HEK293T (cell line): ENCODE measurements at regions not wholly inside any gene's neighbourhood (a gene's known extent, or its start where the extent isn't known, plus 50 kb on each side); places are given as distances from the start of the nearest gene placed in this dataset.

Experiments
- CTCF ChIA-PET: fragments of 350-600 bp; formaldehyde crosslinking; extraction: SDS; loops from one replicate; lab custom pipeline; 2021; ENCODE audit warnings: antibody characterized with exemption, inconsistent platforms; lab: Yijun Ruan, JAX
- POLR2A ChIA-PET: fragments of 350-600 bp; formaldehyde crosslinking; extraction: SDS; loops from one replicate; lab custom pipeline; 2020; ENCODE audit warnings: antibody characterized with exemption, inconsistent platforms; lab: Yijun Ruan, JAX
- DNase-seq: peaks from one replicate; pipeline ENCODE4 v3.0.0; 2012; ENCODE audit warnings: mixed read lengths; ENCODE audit errors: extremely low spot score
- ARNT ChIP-seq: fragments of 450-650 bp; IDR thresholded peaks from 2 replicates; pipeline ENCODE4 v1.6.1; 2017; ENCODE audit warnings: mild to moderate bottlenecking
- BHLHE40 ChIP-seq: fragments of 450-650 bp; IDR thresholded peaks from 2 replicates; pipeline ENCODE4 v1.6.1; 2016; ENCODE audit warnings: mild to moderate bottlenecking, moderate library complexity, borderline replicate concordance
- CTBP1 ChIP-seq: fragments of 450-650 bp; IDR thresholded peaks from 2 replicates; pipeline ENCODE4 v1.6.1; 2016; ENCODE audit warnings: borderline replicate concordance
- ELF4 ChIP-seq: fragments of 450-650 bp; IDR thresholded peaks from 2 replicates; pipeline ENCODE4 v1.6.1; 2017; ENCODE audit warnings: antibody characterized with exemption
- FOXA1 ChIP-seq: fragments of 450-650 bp; IDR thresholded peaks from 2 replicates; pipeline ENCODE4 v1.6.1; 2016; ENCODE audit warnings: mild to moderate bottlenecking
- FOXK2 ChIP-seq: fragments of 450-650 bp; IDR thresholded peaks from 2 replicates; pipeline ENCODE4 v1.6.1; 2016; ENCODE audit warnings: mild to moderate bottlenecking
- FOXM1 ChIP-seq: fragments of 450-650 bp; IDR thresholded peaks from 2 replicates; pipeline ENCODE4 v1.6.1; 2017; ENCODE audit warnings: mild to moderate bottlenecking, borderline replicate concordance
- HDGF ChIP-seq: fragments of 450-650 bp; IDR thresholded peaks from 2 replicates; pipeline ENCODE4 v1.6.1; 2017; ENCODE audit warnings: antibody characterized with exemption, borderline replicate concordance
- L3MBTL2 ChIP-seq: fragments of 450-650 bp; conservative IDR thresholded peaks from 2 replicates; pipeline ENCODE4 v1.6.1; 2016; ENCODE audit warnings: mild to moderate bottlenecking
- LEF1 ChIP-seq: fragments of 450-650 bp; IDR thresholded peaks from 2 replicates; pipeline ENCODE4 v1.6.1; 2017; ENCODE audit warnings: mild to moderate bottlenecking, borderline replicate concordance
- NFRKB ChIP-seq: fragments of 450-650 bp; IDR thresholded peaks from 2 replicates; pipeline ENCODE4 v1.6.1; 2016; ENCODE audit warnings: mild to moderate bottlenecking, moderate library complexity
- SP1 ChIP-seq: fragments of 450-650 bp; IDR thresholded peaks from 2 replicates; pipeline ENCODE4 v1.6.1; 2017
- SUZ12 ChIP-seq: fragments of 450-650 bp; IDR thresholded peaks from 2 replicates; pipeline ENCODE4 v1.6.1; 2016; ENCODE audit warnings: mild to moderate bottlenecking
- TARDBP ChIP-seq: fragments of 450-650 bp; IDR thresholded peaks from 2 replicates; pipeline ENCODE4 v1.6.1; 2016
- ZNF384 ChIP-seq: fragments of 450-650 bp; IDR thresholded peaks from 2 replicates; pipeline ENCODE4 v1.6.1; 2016
- TF ChIP-seq, protein P1 (sequence below): fragments of 450-650 bp; IDR thresholded peaks from 2 replicates; pipeline ENCODE4 v1.6.1; 2016

DNA sequence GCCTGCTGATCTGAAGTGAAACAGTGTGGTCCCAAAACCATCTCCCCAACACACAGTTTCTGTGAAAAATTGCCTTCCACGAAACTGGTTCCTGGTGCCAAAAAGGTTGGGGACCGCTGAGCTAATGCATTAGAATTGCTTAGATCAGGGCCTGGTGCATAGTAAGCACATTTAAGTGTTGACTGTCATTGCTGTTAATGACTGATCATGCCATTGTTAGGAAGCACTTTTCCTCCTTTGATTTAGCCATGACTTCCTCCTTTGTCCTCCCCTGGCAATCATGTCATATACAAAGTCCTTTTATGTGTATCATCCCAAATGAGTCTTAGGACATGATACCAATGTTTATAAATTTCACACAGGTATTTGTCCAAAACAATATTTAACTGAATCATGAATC lies 81.5 kb upstream of the ATP11B start:
- TF ChIP-seq CTBP1 (no peak), TARDBP (no peak), SUZ12 (no peak), L3MBTL2 (no peak), HDGF (no peak), SP1 (no peak), FOXA1 (no peak), BHLHE40 (no peak), LEF1 (no peak), ZNF384 (no peak), FOXK2 (no peak), ELF4 (no peak)
- POLR2A ChIA-PET, result no interaction called here
- no peak for DNase-seq
- CTCF ChIA-PET, result no interaction called here

GRCh38 chr3:182713111-182713510 lies 80.2 kb upstream of the ATP11B start:
- no peak for DNase-seq
- ChIA-PET POLR2A (no interaction called here), CTCF (interaction anchor here (0.9 to 1.5 kb wide), 2 partner anchors 9 to 123 kb away, joined by 4 read pairs; no protein-coding TSS in a partner anchor)
- TF ChIP-seq LEF1, result no peak
- TF ChIP-seq ELF4, result no peak
- TF ChIP-seq L3MBTL2, result no peak
- no peak for TF ChIP-seq ZNF384
- TF ChIP-seq FOXM1, result no peak

DNA sequence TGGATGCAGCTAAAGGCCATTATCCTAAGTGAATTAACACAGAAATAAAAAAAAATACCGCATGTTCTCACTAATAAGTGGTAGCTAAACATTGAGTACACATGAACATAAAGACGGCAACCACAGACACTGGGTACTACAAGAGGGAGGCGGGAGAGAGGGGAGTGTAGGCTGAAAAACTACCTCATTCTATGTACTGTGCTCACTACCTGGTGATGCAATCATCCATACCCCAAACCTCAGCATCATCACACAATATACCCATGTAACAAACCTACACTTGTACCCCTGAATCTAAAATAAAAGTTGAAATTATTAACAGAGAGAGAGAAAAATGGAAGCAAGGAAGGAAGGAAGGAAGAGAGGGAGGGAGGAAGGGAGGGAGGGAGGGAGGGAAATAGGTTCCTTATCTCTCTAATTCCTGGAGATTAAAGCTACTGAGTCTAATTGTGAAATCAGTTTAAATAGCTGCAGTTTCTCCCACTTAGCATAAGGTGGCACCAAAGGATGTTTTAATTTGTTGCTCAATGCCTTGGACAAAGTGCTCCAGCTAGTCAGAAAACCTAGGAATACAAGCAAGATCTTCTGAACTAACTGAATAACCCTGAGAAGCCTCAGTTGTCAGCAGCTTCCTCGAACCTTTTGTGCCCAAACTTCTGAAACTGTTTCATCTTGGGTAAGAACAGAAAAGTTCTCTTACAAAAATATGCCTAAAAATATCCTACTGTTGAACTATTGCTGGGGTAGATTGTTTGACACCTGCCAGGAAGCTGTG lies 79.4 kb upstream of the ATP11B start:
- DNase-seq, result peak; percentile 30
- ChIA-PET POLR2A (interaction anchor here (0.5 kb wide), 1 partner anchor 79 kb away, joined by 3 read pairs; the partner anchor contains the start of gene ATP11B), CTCF (interaction anchor here (0.6 to 1.5 kb wide), 2 partner anchors 122 to 793 kb away, joined by 4 read pairs; no protein-coding TSS in a partner anchor)
- TF ChIP-seq SP1 (no peak), FOXM1 (no peak), ELF4 (no peak), LEF1 (no peak), SUZ12 (no peak), L3MBTL2 (no peak), TARDBP (no peak), HDGF (no peak), BHLHE40 (no peak), ARNT (no peak), ZNF384 (no peak), FOXK2 (no peak), FOXA1 (no peak), NFRKB (no peak), CTBP1 (no peak)
- TF ChIP-seq, protein P1, sequence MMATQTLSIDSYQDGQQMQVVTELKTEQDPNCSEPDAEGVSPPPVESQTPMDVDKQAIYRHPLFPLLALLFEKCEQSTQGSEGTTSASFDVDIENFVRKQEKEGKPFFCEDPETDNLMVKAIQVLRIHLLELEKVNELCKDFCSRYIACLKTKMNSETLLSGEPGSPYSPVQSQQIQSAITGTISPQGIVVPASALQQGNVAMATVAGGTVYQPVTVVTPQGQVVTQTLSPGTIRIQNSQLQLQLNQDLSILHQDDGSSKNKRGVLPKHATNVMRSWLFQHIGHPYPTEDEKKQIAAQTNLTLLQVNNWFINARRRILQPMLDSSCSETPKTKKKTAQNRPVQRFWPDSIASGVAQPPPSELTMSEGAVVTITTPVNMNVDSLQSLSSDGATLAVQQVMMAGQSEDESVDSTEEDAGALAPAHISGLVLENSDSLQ, result no peak

GRCh38 chr3:182715006-182715405 lies 78.3 kb upstream of the ATP11B start:
- TF ChIP-seq NFRKB, result no peak
- TF ChIP-seq FOXM1, result no peak
- no peak for TF ChIP-seq FOXK2
- TF ChIP-seq CTBP1, result no peak
- TF ChIP-seq BHLHE40, result no peak
- no peak for TF ChIP-seq ZNF384
- no peak for TF ChIP-seq HDGF
- TF ChIP-seq L3MBTL2, result no peak
- no peak for TF ChIP-seq TARDBP
- no peak for TF ChIP-seq FOXA1
- no peak for DNase-seq
- ChIA-PET POLR2A (interaction anchor here (0.5 kb wide), 1 partner anchor 78 kb away, joined by 3 read pairs; the partner anchor contains the start of gene ATP11B), CTCF (no interaction called here)

DNA sequence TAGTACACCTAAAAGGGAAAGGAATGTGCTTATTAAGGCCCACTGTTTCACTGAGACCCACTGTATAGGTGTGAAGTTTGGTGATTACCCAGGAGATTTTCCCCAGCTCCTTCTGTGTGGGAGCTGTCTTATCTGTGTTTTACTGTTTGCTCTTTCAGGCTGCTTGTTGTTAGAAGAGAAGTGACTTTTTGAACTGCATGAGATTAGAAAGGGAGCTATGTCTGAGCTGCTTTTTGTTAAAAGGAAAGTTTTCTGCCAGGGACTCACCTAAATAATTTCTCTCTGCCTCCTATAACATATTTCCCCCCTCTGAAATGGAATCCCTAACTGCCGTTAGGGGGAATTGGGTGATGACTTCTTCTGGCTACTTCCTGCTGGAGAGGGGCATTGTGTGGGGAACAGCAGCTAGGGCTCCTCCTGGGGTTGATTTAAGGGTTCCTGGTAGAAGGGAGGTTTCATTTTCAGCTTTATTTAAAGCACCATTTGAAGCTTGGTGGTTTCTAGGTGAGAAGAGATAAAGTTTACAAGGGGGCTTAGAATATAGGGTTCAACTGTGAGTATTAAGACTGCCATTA lies 77.1 kb upstream of the ATP11B start:
- no peak for DNase-seq
- POLR2A ChIA-PET, result interaction anchor here (1.2 to 1.6 kb wide), 3 partner anchors 23 to 76 kb away, joined by 3 read pairs; no protein-coding TSS in a partner anchor
- TF ChIP-seq SUZ12, result no peak
- TF ChIP-seq SP1, result no peak
- TF ChIP-seq, protein P1, result no peak
- TF ChIP-seq FOXA1, result no peak
- TF ChIP-seq ARNT, result no peak
- TF ChIP-seq HDGF, result no peak
- TF ChIP-seq L3MBTL2, result no peak
- TF ChIP-seq TARDBP, result no peak
- CTCF ChIA-PET, result interaction anchor here (1.4 to 1.5 kb wide), 2 partner anchors 79 to 121 kb away, joined by 3 to 6 read pairs; no protein-coding TSS in a partner anchor

DNA sequence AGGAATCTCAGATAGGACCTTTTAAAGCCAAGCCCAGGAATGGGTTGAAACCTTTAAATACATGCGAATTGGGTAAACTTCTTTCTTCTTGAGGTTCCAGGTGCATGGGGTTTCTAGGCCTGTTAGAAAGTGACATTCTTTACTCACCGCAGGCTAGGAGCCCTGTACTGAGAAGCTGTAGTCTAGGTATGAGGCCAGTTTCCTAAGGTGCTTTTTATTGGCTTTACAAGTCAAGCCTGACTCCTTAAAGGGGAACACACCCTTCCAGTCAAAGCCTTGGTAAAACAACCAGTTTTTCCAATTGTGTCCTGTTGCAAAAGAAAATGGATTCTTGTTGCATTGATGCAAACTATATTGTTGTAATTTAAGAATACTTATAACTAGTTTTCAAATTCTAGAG lies 76.1 kb upstream of the ATP11B start:
- ChIA-PET CTCF (interaction anchor here (1.4 to 1.5 kb wide), 2 partner anchors 78 to 120 kb away, joined by 3 to 6 read pairs; no protein-coding TSS in a partner anchor), POLR2A (interaction anchor here (1.2 to 1.6 kb wide), 3 partner anchors 22 to 75 kb away, joined by 3 read pairs; no protein-coding TSS in a partner anchor)
- no peak for DNase-seq
- TF ChIP-seq ARNT (no peak), BHLHE40 (no peak), TARDBP (no peak), NFRKB (no peak), CTBP1 (no peak), FOXK2 (no peak), ELF4 (no peak), ZNF384 (no peak), FOXA1 (no peak), SP1 (no peak)
- TF ChIP-seq, protein P1, result no peak
